Nephron progenitor cell (in vitro differentiated cells): ENCODE measurements at regions not wholly inside any gene's neighbourhood (a gene's known extent, or its start where the extent isn't known, plus 50 kb on each side); places are given as distances from the start of the nearest gene placed in this dataset.
A peak's percentile ranks its signal among the peaks of the same experiment; 100 is the strongest.

Experiments
- DNase-seq: peaks from one replicate; pipeline ENCODE4 v3.0.0; 2021
- H3K27ac Mint-ChIP-seq: 2 replicates; pipeline ENCODE4 v1.8.0; 2021; ENCODE audit warnings: mild to moderate bottlenecking, moderate library complexity, mixed read lengths
- H3K27me3 Mint-ChIP-seq: 2 replicates; pipeline ENCODE4 v1.8.0; 2021; ENCODE audit warnings: mild to moderate bottlenecking, low read depth, mixed read lengths; ENCODE audit not compliant: poor library complexity
- H3K36me3 Mint-ChIP-seq: 2 replicates; pipeline ENCODE4 v1.8.0; 2021; ENCODE audit warnings: low read depth, mixed read lengths
- H3K4me1 Mint-ChIP-seq: 2 replicates; pipeline ENCODE4 v1.8.0; 2021; ENCODE audit warnings: mixed read lengths
- H3K4me3 Mint-ChIP-seq: 2 replicates; pipeline ENCODE4 v1.8.0; 2021; ENCODE audit warnings: mild to moderate bottlenecking, moderate library complexity, mixed read lengths
- H3K9me3 Mint-ChIP-seq: 2 replicates; pipeline ENCODE4 v1.8.0; 2021; ENCODE audit warnings: mild to moderate bottlenecking, moderate library complexity, mixed read lengths
- TF ChIP-seq, protein P1 (sequence below): fragments of 200-600 bp; sonication (generic); IDR thresholded peaks from 2 replicates; pipeline ENCODE4 v1.5.0; 2021; ENCODE audit warnings: antibody characterized with exemption

GRCh38 chr9:80213613-80214012, 641.8 kb downstream of the TLE4 start:
- DNase-seq, result no peak
- H3K27me3 Mint-ChIP-seq, result peaks cover 3% of the 10 kb centered on the region
- H3K4me3 Mint-ChIP-seq, result no peak overlapping the region
- no peak overlapping the region for H3K27ac Mint-ChIP-seq
- H3K9me3 Mint-ChIP-seq, result peaks cover 31% of the 10 kb centered on the region
- H3K36me3 Mint-ChIP-seq, result peaks cover 7% of the 10 kb centered on the region
- TF ChIP-seq, protein P1, sequence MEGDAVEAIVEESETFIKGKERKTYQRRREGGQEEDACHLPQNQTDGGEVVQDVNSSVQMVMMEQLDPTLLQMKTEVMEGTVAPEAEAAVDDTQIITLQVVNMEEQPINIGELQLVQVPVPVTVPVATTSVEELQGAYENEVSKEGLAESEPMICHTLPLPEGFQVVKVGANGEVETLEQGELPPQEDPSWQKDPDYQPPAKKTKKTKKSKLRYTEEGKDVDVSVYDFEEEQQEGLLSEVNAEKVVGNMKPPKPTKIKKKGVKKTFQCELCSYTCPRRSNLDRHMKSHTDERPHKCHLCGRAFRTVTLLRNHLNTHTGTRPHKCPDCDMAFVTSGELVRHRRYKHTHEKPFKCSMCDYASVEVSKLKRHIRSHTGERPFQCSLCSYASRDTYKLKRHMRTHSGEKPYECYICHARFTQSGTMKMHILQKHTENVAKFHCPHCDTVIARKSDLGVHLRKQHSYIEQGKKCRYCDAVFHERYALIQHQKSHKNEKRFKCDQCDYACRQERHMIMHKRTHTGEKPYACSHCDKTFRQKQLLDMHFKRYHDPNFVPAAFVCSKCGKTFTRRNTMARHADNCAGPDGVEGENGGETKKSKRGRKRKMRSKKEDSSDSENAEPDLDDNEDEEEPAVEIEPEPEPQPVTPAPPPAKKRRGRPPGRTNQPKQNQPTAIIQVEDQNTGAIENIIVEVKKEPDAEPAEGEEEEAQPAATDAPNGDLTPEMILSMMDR, result no peak
- H3K4me1 Mint-ChIP-seq, result no peaks in the 10 kb centered on the region

DNA sequence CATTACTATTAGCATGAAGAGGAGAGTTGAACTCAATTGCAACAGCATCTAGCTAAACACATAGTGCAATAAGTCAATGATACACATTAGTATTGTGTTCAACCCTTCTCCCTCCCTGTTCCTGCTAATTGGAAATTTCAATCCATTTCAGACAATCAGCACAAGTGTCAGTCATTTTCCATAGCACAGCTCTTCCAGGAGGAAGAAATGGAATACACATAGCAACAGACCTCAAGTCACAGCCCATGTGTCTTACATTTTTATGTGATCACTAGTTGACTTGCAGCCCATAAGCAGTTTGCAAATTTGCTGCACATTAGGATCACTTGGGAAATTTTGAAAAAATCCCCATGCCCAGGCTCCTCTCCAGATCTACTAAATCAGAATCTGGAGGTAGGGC, 636.9 kb downstream of the TLE4 start:
- TF ChIP-seq, protein P1, result no peak
- no peak overlapping the region for H3K4me3 Mint-ChIP-seq
- no peaks in the 10 kb centered on the region for H3K27me3 Mint-ChIP-seq
- peaks cover 7% of the 10 kb centered on the region for H3K36me3 Mint-ChIP-seq
- DNase-seq, result no peak
- H3K4me1 Mint-ChIP-seq, result no peaks in the 10 kb centered on the region
- no peak overlapping the region for H3K27ac Mint-ChIP-seq
- peaks cover 39% of the 10 kb centered on the region for H3K9me3 Mint-ChIP-seq

GRCh38 chr9:80204054-80204453, 632.3 kb downstream of the TLE4 start:
- no peak overlapping the region for H3K27ac Mint-ChIP-seq
- H3K9me3 Mint-ChIP-seq, result peaks cover 25% of the 10 kb centered on the region
- no peaks in the 10 kb centered on the region for H3K4me1 Mint-ChIP-seq
- TF ChIP-seq, protein P1, result no peak
- no peak overlapping the region for H3K4me3 Mint-ChIP-seq
- no peaks in the 10 kb centered on the region for H3K36me3 Mint-ChIP-seq
- peaks cover 3% of the 10 kb centered on the region for H3K27me3 Mint-ChIP-seq
- no peak for DNase-seq

DNA sequence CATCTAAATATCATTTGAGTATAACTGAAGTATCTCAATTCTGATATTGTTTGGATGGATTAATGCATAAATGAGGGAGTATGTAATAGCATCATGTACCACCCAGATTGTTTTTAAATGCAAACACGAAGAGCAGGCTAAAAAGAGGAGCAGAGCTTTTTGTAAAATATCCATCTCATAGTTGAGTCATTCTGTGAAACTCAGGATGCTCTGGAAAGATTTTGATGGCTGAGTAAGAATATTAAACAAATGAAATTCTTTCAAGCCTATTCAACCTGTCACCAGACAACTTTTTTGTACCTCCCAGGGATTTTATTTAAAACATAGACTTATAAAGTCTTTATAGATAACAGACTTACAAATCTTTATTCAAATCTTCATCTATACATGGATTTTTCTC, 625.9 kb downstream of the TLE4 start:
- no peak overlapping the region for H3K4me3 Mint-ChIP-seq
- H3K4me1 Mint-ChIP-seq, result no peaks in the 10 kb centered on the region
- no peak for DNase-seq
- no peak overlapping the region for H3K27ac Mint-ChIP-seq
- no peaks in the 10 kb centered on the region for H3K36me3 Mint-ChIP-seq
- peaks cover 12% of the 10 kb centered on the region for H3K9me3 Mint-ChIP-seq
- TF ChIP-seq, protein P1, result no peak
- H3K27me3 Mint-ChIP-seq, result no peaks in the 10 kb centered on the region

DNA sequence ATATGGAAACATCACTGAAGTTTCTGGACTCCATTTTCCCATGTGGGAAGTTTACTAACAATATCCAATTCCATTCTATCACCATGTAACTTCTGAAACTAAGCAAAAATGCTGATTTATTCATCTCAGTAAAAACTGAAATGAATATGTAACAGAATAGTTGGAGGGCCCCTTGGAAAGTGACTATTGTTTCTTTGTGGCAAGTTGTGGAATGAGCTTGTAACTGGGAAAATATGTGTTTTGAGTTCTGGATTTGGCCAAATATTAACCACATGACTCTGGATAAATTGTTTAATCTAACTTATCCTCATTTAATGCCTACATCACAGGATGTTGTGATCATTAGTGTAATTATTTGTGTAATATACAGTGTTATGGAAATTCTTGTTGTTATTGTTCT, 619.3 kb downstream of the TLE4 start:
- Mint-ChIP-seq H3K27ac (no peak overlapping the region), H3K27me3 (no peaks in the 10 kb centered on the region), H3K4me1 (peaks cover 5% of the 10 kb centered on the region), H3K36me3 (peaks cover 5% of the 10 kb centered on the region), H3K9me3 (peaks cover 9% of the 10 kb centered on the region), H3K4me3 (no peak overlapping the region)
- DNase-seq, result no peak
- TF ChIP-seq, protein P1, result no peak

DNA sequence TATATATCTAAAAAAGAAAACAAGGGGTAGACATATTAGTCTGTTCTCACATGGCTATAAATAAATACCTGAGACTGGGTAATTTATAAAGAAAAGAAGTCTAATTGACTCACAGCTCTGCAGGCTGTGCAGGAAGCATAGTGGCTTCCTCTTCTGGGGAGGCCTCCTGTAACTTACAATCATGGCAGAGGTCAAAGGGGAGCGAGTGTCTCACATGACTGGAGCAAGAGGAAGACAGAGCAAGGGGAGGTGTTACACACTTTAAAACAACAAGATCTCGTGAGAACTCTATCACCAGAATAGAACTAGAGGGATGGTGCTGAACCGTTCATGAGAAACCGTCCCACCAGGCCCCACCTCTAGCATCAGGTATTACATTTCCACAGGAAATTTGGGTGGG, 616.8 kb downstream of the TLE4 start:
- Mint-ChIP-seq H3K27ac (peak overlapping the region; percentile 60), H3K27me3 (peaks cover 3% of the 10 kb centered on the region), H3K9me3 (peaks cover 21% of the 10 kb centered on the region), H3K36me3 (peaks cover 13% of the 10 kb centered on the region), H3K4me1 (peaks cover 11% of the 10 kb centered on the region), H3K4me3 (no peak overlapping the region)
- DNase-seq, result no peak
- TF ChIP-seq, protein P1, result no peak
